GM20000 (cell line): ENCODE measurements at regions not wholly inside any gene's neighbourhood (a gene's known extent, or its start where the extent isn't known, plus 50 kb on each side); places are given as distances from the start of the nearest gene placed in this dataset.
"Not testable (repeated sequence)": the region's sequence is repeated elsewhere in the genome, so short reads cannot be mapped to it uniquely, and the experiment has no call there.

Experiments
- DNase-seq: peaks from one replicate; pipeline ENCODE4 v3.0.0; 2012; ENCODE audit warnings: low spot score
- CTCF ChIP-seq: IDR thresholded peaks from 2 replicates; pipeline ENCODE4 v1.5.1; 2012; ENCODE audit warnings: mild to moderate bottlenecking, control low read depth; ENCODE audit errors: extremely low read depth, missing control alignments

GRCh38 chr3:166714206-166714605 is 665.9 kb downstream of the ZBBX start:
- no peak for TF ChIP-seq CTCF
- DNase-seq = no peak

GRCh38 chr3:166713787-166714186 is 666.3 kb downstream of the ZBBX start:
- DNase-seq = no peak
- TF ChIP-seq CTCF = no peak

GRCh38 chr3:166706094-166706493 is 674.0 kb downstream of the ZBBX start:
- TF ChIP-seq CTCF = no peak
- no peak for DNase-seq

GRCh38 chr3:166697495-166697894 is 682.6 kb downstream of the ZBBX start:
- TF ChIP-seq CTCF = no peak
- DNase-seq = no peak

- no peak for DNase-seq
- no peak for TF ChIP-seq CTCF
Measured at GRCh38 chr3:166696103-166696502, 684.0 kb downstream of the ZBBX start.

GRCh38 chr3:166688665-166689064 is 691.4 kb downstream of the ZBBX start:
- no peak for DNase-seq
- no peak for TF ChIP-seq CTCF

- no peak for TF ChIP-seq CTCF
Measured at GRCh38 chr3:166685246-166685645, 694.9 kb downstream of the ZBBX start.

GRCh38 chr3:166684077-166684476 is 696.0 kb downstream of the ZBBX start:
- not testable (repeated sequence) for DNase-seq

More at GRCh38 chr3:166685246-166685645, 694.9 kb downstream of the ZBBX start:
- DNase-seq = no peak
